IMR-90 (cell line): ENCODE measurements at regions not wholly inside any gene's neighbourhood (a gene's known extent, or its start where the extent isn't known, plus 50 kb on each side); places are given as distances from the start of the nearest gene placed in this dataset.

ENCODE experiments used
- ATAC-seq: fragments of 200-7000 bp; cut with Tn5 transposase; 2 replicates; pipeline ENCODE4 v1.9.1; 2020; ENCODE audit warnings: low read depth, mild to moderate bottlenecking, moderate library complexity
- BruUV-seq: library from RNA; stranded (reverse); fragments of 400-500 nt; replicated peaks from 2 replicates; lab custom pipeline; 2021; lab: Mats Ljungman, UMichigan
- CTCF ChIA-PET: fragments of 300-600 bp; formaldehyde crosslinking; extraction: SDS; loops from one replicate; lab custom pipeline; 2021; ENCODE audit warnings: antibody characterized with exemption; lab: Yijun Ruan, JAX
- POLR2A ChIA-PET: fragments of 300-600 bp; sonication (Branson Sonifier 250); formaldehyde crosslinking; loops from one replicate; lab custom pipeline; 2022; ENCODE audit warnings: antibody characterized with exemption; ENCODE audit not compliant: unreplicated experiment; lab: Charles Lee
- DNase-seq: peaks from one replicate; pipeline ENCODE4 v3.0.0; 2013
- H2AFZ ChIP-seq: replicated peaks from 2 replicates; pipeline ENCODE3; 2013; ENCODE audit warnings: low read length, mild to moderate bottlenecking; ENCODE audit not compliant: poor library complexity
- H2AK5ac ChIP-seq: 2 replicates; pipeline ENCODE4 v1.6.1; 2013; ENCODE audit warnings: low read depth, low read length, inconsistent platforms
- H2AK9ac ChIP-seq: replicated peaks from 2 replicates; pipeline ENCODE3; 2013; ENCODE audit warnings: mild to moderate bottlenecking, low read depth, low read length, moderate library complexity; ENCODE audit not compliant: poor library complexity
- H2BK120ac ChIP-seq: 2 replicates; pipeline ENCODE4 v1.6.1; 2013; ENCODE audit warnings: low read depth, low read length, inconsistent platforms
- H2BK15ac ChIP-seq: 3 replicates; pipeline ENCODE4 v1.6.1; 2013; ENCODE audit warnings: low read depth, low read length, inconsistent platforms
- H2BK20ac ChIP-seq: 2 replicates; pipeline ENCODE4 v1.6.1; 2013; ENCODE audit warnings: low read depth, mild to moderate bottlenecking, inconsistent platforms, low read length, moderate library complexity
- H2BK5ac ChIP-seq: 2 replicates; pipeline ENCODE4 v1.6.1; 2013; ENCODE audit warnings: mild to moderate bottlenecking, low read depth, low read length, inconsistent platforms; ENCODE audit not compliant: poor library complexity, severe bottlenecking
- H3K14ac ChIP-seq: replicated peaks from 2 replicates; pipeline ENCODE4 v1.6.1; 2013; ENCODE audit warnings: low read depth, low read length, inconsistent platforms
- H3K18ac ChIP-seq: 2 replicates; pipeline ENCODE4 v1.6.1; 2013; ENCODE audit warnings: low read depth, low read length, control low read depth
- H3K23ac ChIP-seq: 2 replicates; pipeline ENCODE4 v1.6.1; 2013; ENCODE audit warnings: low read depth, low read length, inconsistent platforms
- H3K27ac ChIP-seq: 2 replicates; pipeline ENCODE4 v1.5.1; 2013; ENCODE audit warnings: mild to moderate bottlenecking, control low read depth, low read length; ENCODE audit not compliant: insufficient read depth
- H3K27me3 ChIP-seq: 2 replicates; pipeline ENCODE4 v1.6.1; 2013; ENCODE audit warnings: low read length; ENCODE audit not compliant: control insufficient read depth, insufficient read depth
- H3K36me3 ChIP-seq: 2 replicates; pipeline ENCODE4 v1.6.1; 2013; ENCODE audit warnings: low read length, mixed read lengths; ENCODE audit not compliant: control insufficient read depth, insufficient read depth
- H3K4ac ChIP-seq: 2 replicates; pipeline ENCODE4 v1.6.1; 2013; ENCODE audit warnings: low read depth, low read length, inconsistent platforms
- H3K4me1 ChIP-seq: 2 replicates; pipeline ENCODE4 v1.6.1; 2013; ENCODE audit warnings: low read length, mixed read lengths; ENCODE audit not compliant: control insufficient read depth, insufficient read depth
- H3K4me2 ChIP-seq: 2 replicates; pipeline ENCODE4 v1.6.1; 2013; ENCODE audit warnings: low read depth, mild to moderate bottlenecking, control low read depth, low read length, moderate library complexity
- H3K4me3 ChIP-seq: 2 replicates; pipeline ENCODE4 v1.5.1; 2013; ENCODE audit warnings: low read depth, mild to moderate bottlenecking, control low read depth, low read length, moderate library complexity; ENCODE audit not compliant: insufficient read depth
- H3K56ac ChIP-seq: 2 replicates; pipeline ENCODE4 v1.6.1; 2013; ENCODE audit warnings: low read length, inconsistent platforms; ENCODE audit not compliant: insufficient read depth; ENCODE audit errors: extremely low read depth
- H3K79me1 ChIP-seq, 2 experiments: 2 replicates each; pipeline ENCODE4 v1.6.1; 2013; ENCODE audit warnings: low read length in 2 of 2, inconsistent platforms in 1 of 2, low read depth in 1 of 2
- H3K9ac ChIP-seq: 2 replicates; pipeline ENCODE4 v1.6.1; 2013; ENCODE audit warnings: low read depth, low read length, control low read depth
- H3K9me1 ChIP-seq: 2 replicates; pipeline ENCODE4 v1.6.1; 2013; ENCODE audit warnings: low read length, inconsistent platforms; ENCODE audit not compliant: insufficient read depth
- H3K9me3 ChIP-seq: 2 replicates; pipeline ENCODE4 v1.6.1; 2013; ENCODE audit warnings: low read length; ENCODE audit not compliant: control insufficient read depth, insufficient read depth
- H4K20me1 ChIP-seq: 2 replicates; pipeline ENCODE4 v1.6.1; 2013; ENCODE audit warnings: low read length, inconsistent platforms; ENCODE audit not compliant: insufficient read depth
- H4K5ac ChIP-seq: 2 replicates; pipeline ENCODE4 v1.6.1; 2013; ENCODE audit warnings: mild to moderate bottlenecking, low read depth, low read length, control low read depth
- H4K8ac ChIP-seq, 2 experiments: 2 replicates each; pipeline ENCODE4 v1.6.1; 2013; ENCODE audit warnings: low read depth in 2 of 2, low read length in 2 of 2, control low read depth in 1 of 2, inconsistent platforms in 1 of 2
- H4K91ac ChIP-seq: 2 replicates; pipeline ENCODE4 v1.6.1; 2013; ENCODE audit warnings: low read depth, low read length, inconsistent platforms; ENCODE audit not compliant: insufficient read depth
- BHLHE40 ChIP-seq: fragments of 150-350 bp; IDR thresholded peaks from 2 replicates; pipeline ENCODE4 v1.6.1; 2016; ENCODE audit warnings: mild to moderate bottlenecking, low read depth, low read length
- MXI1 ChIP-seq: IDR thresholded peaks from 2 replicates; pipeline ENCODE4 v1.6.1; 2012; ENCODE audit warnings: low read depth, mild to moderate bottlenecking, low read length, moderate library complexity, borderline replicate concordance
- POLR2A ChIP-seq: IDR thresholded peaks from 2 replicates; pipeline ENCODE4 v1.6.1; 2012; ENCODE audit warnings: mild to moderate bottlenecking, low read depth, low read length
- RAD21 ChIP-seq: IDR thresholded peaks from 2 replicates; pipeline ENCODE4 v1.6.1; 2012; ENCODE audit warnings: low read length, improper control_type of control experiment
- WGBS, 2 experiments: methylation state at CpG; one replicate each; pipeline versions ENCODE4 v1.1.5 to v1.1.7; 2013; ENCODE audit warnings: missing lambda C conversion rate in 2 of 2; ENCODE audit not compliant: insufficient read length in 1 of 2; ENCODE audit errors: extremely low coverage in 2 of 2; 5-methylcytosine and 5-hydroxymethylcytosine counted together
- dilution Hi-C: fragments of 300-500 bp; cut with HindIII; formaldehyde crosslinking; loops from one replicate; pipeline ENCODE4 v1.14.3; 2018; ENCODE audit warnings: low sequenced_read_pairs; ENCODE audit not compliant: unreplicated experiment
- in situ Hi-C: fragments of 300-500 bp; cut with MboI; formaldehyde crosslinking; loops from 3 replicates; pipeline ENCODE4 v1.14.3; 2019; ENCODE audit warnings: low sequenced_read_pairs, inconsistent platforms, mixed read lengths
- intact Hi-C: fragments of 100-400 bp; cut with micrococcal nuclease; formaldehyde crosslinking; loops from 2 replicates; pipeline ENCODE4 v1.10.0; 2022
- TF ChIP-seq, protein P1 (sequence below): fragments of 150-350 bp; IDR thresholded peaks from 2 replicates; pipeline ENCODE4 v1.6.1; 2016; ENCODE audit warnings: low read depth, mild to moderate bottlenecking, low read length, moderate library complexity, borderline replicate concordance
- TF ChIP-seq, protein P2 (sequence below): fragments of 150-350 bp; IDR thresholded peaks from 2 replicates; pipeline ENCODE4 v1.6.1; 2017; ENCODE audit warnings: mild to moderate bottlenecking, antibody characterized with exemption, low read length, low read depth

- no peak overlapping the region for H3K4ac ChIP-seq
Observed at GRCh38 chrX:137166591-137166990, 132.8 kb upstream of the GPR101 start.

More at GRCh38 chrX:137166591-137166990, 132.8 kb upstream of the GPR101 start:
- in situ Hi-C loops: no loop called here
- H3K14ac ChIP-seq: no peak overlapping the region
- H3K79me1 ChIP-seq: no peaks in the 10 kb centered on the region
- no peak overlapping the region for H3K4me2 ChIP-seq
- H2AK5ac ChIP-seq: no peak overlapping the region
- H3K18ac ChIP-seq: no peak overlapping the region
- no peak overlapping the region for H4K8ac ChIP-seq
- no peak overlapping the region for H2AK9ac ChIP-seq
- ATAC-seq (no peak), DNase-seq (no peak)
- no peaks in the 10 kb centered on the region for H3K27me3 ChIP-seq
- no peak overlapping the region for H2BK120ac ChIP-seq
- H2BK20ac ChIP-seq: no peak overlapping the region
- no peak overlapping the region for H3K23ac ChIP-seq
- no peaks in the 10 kb centered on the region for H3K4me1 ChIP-seq
- BruUV-seq: no TSS peak
- no peak overlapping the region for H3K9ac ChIP-seq
- ChIA-PET POLR2A (no interaction called here), CTCF (no interaction called here)
- no peak overlapping the region for H3K4me3 ChIP-seq
- H4K20me1 ChIP-seq: no peaks in the 10 kb centered on the region
- no peak overlapping the region for H4K91ac ChIP-seq
- no peaks in the 10 kb centered on the region for H3K36me3 ChIP-seq
- dilution Hi-C loops: no loop called here
- intact Hi-C loops: no loop called here
- WGBS, 2 experiments: no CpG with 5 or more reads among the region's 2 CpGs
- no peak overlapping the region for H3K56ac ChIP-seq
- H2BK5ac ChIP-seq: no peak overlapping the region
- TF ChIP-seq, protein P1, sequence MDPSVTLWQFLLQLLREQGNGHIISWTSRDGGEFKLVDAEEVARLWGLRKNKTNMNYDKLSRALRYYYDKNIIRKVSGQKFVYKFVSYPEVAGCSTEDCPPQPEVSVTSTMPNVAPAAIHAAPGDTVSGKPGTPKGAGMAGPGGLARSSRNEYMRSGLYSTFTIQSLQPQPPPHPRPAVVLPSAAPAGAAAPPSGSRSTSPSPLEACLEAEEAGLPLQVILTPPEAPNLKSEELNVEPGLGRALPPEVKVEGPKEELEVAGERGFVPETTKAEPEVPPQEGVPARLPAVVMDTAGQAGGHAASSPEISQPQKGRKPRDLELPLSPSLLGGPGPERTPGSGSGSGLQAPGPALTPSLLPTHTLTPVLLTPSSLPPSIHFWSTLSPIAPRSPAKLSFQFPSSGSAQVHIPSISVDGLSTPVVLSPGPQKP: no peak
- TF ChIP-seq MXI1 (no peak), POLR2A (no peak), RAD21 (no peak), BHLHE40 (no peak)
- TF ChIP-seq, protein P2, sequence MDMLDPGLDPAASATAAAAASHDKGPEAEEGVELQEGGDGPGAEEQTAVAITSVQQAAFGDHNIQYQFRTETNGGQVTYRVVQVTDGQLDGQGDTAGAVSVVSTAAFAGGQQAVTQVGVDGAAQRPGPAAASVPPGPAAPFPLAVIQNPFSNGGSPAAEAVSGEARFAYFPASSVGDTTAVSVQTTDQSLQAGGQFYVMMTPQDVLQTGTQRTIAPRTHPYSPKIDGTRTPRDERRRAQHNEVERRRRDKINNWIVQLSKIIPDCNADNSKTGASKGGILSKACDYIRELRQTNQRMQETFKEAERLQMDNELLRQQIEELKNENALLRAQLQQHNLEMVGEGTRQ: no peak
- H2AFZ ChIP-seq: no peak overlapping the region
- H3K9me3 ChIP-seq: no peaks in the 10 kb centered on the region
- H3K27ac ChIP-seq: no peak overlapping the region
- H2BK15ac ChIP-seq: no peak overlapping the region
- H4K5ac ChIP-seq: no peak overlapping the region
- H3K9me1 ChIP-seq: no peaks in the 10 kb centered on the region
